ENCODE measurements at regions not wholly inside any gene's neighbourhood (a gene's known extent, or its start where the extent isn't known, plus 50 kb on each side); places are given as distances from the start of the nearest gene placed in this dataset.

- intact Hi-C loops (cut with micrococcal nuclease) = no loop called here
- peaks cover 70% of the 10 kb centered on the region for H3K27me3 ChIP-seq (ENCODE audit: insufficient read depth, low read length)
- POLR2A ChIA-PET = no interaction called here
- no peaks in the 10 kb centered on the region for H3K4me1 ChIP-seq (ENCODE audit: control insufficient read depth in 1 of 2, insufficient read depth in 2 of 2, low read length in 2 of 2)
- no TSS peak for BruUV-seq (replicated peaks)
- RAD21 ChIA-PET (ENCODE audit: low non-redundant PET in 1 of 2, low total read pairs in 2 of 2, uncharacterized antibody in 2 of 2, unreplicated experiment in 2 of 2) = no interaction called here
- H3K9me3 ChIP-seq (ENCODE audit: control insufficient read depth in 1 of 2, insufficient read depth in 1 of 2, low read depth in 1 of 2, low read length in 2 of 2) = no peaks in the 10 kb centered on the region
- no peak for TF ChIP-seq TCF7L2 (IDR thresholded peaks at IDR 0.05; ENCODE audit: borderline replicate concordance, extremely low read depth, insufficient read depth, insufficient read length)
- TF ChIP-seq REST (IDR thresholded peaks at IDR 0.05; ENCODE audit: low read depth) = no peak
- TF ChIP-seq ZNF274 (IDR thresholded peaks at IDR 0.05; ENCODE audit: low read depth, low read length) = no peak
- TF ChIP-seq ATF3 (IDR thresholded peaks at IDR 0.05) = no peak
- TF ChIP-seq ZFX (IDR thresholded peaks at IDR 0.05) = no peak
- no peak for TF ChIP-seq EZH2phosphoT487 (IDR thresholded peaks at IDR 0.05; ENCODE audit: borderline replicate concordance)
- TF ChIP-seq ELF1 (IDR thresholded peaks at IDR 0.05; ENCODE audit: borderline replicate concordance, low read depth) = no peak
- no peak for TF ChIP-seq EZH2 (IDR thresholded peaks at IDR 0.05)
- H4K20me1 ChIP-seq (ENCODE audit: insufficient read depth) = no peaks in the 10 kb centered on the region
- ATAC-seq (no peak), DNase-seq (ENCODE audit: low read depth, low spot score) (no peak)
- no peak overlapping the region for H2AFZ ChIP-seq (ENCODE audit: low read depth, low read length, poor library complexity, severe bottlenecking)
- no peaks in the 10 kb centered on the region for H3K79me2 ChIP-seq (ENCODE audit: insufficient read depth, low read length)
- H3K9ac ChIP-seq (ENCODE audit: low read length) = no peak overlapping the region
- no peak overlapping the region for H3K4me3 ChIP-seq (replicated peaks in 1 of 2; ENCODE audit: low read depth in 1 of 2, low read length in 2 of 2)
- H3K36me3 ChIP-seq (ENCODE audit: control insufficient read depth in 1 of 2, insufficient read depth in 2 of 2, low read length in 2 of 2) = no peaks in the 10 kb centered on the region
- CTCF ChIA-PET = no interaction called here
- no peaks in the 10 kb centered on the region for H3K9me2 ChIP-seq (ENCODE audit: insufficient read depth)
- no peak overlapping the region for H3K4me2 ChIP-seq (ENCODE audit: low read length)
- H3K27ac ChIP-seq (ENCODE audit: low read depth, low read length) = no peak overlapping the region
These were observed 204.5 kb downstream of the SREK1 start for GRCh38 chr5:66348387-66349125.
